K562 (cell line): ENCODE measurements at regions not wholly inside any gene's neighbourhood (a gene's known extent, or its start where the extent isn't known, plus 50 kb on each side); places are given as distances from the start of the nearest gene placed in this dataset.

ENCODE experiments used
- EZH2 ChIP-seq: IDR thresholded peaks from 2 replicates; pipeline ENCODE4 v1.6.1; 2012; ENCODE audit warnings: low read depth, mild to moderate bottlenecking, inconsistent platforms, low read length, borderline replicate concordance
- TF ChIP-seq, protein P1 (sequence below), 2 experiments: fragments of 450-650 bp in 1 of 2; sonication (generic) in 1 of 2; formaldehyde crosslinking in 1 of 2; IDR thresholded peaks in 1 of 2; conservative IDR thresholded peaks in 1 of 2; 2 replicates each; pipeline versions ENCODE4 v1.6.1 to v1.8.1; 2016 to 2023; ENCODE audit warnings: mild to moderate bottlenecking in 2 of 2, moderate library complexity in 2 of 2, inconsistent platforms in 1 of 2, missing genetic modification reagents in 1 of 2
- TF ChIP-seq, protein P2 (sequence below): fragments of 450-650 bp; IDR thresholded peaks from 2 replicates; pipeline ENCODE4 v1.6.1; 2018; ENCODE audit not compliant: partially characterized antibody

DNA sequence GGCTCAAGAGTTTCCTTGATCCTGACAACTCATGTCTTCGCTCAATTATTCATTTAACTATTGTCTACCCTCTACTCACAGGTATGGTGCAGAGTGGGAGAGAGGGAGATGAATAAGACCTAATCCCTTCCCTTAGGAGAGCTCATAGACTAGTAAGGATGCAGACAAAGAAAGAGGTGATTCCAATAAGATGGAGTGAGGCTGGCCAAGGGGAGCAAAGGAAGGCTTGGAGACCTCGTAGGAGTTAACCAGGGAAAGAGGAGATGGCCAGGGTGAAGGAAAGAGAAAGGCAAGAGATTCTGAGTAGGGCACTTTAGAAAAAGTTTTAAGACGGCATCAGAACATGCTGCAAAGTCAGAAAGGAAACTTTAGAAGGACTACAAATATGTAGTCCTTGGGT, 588.5 kb downstream of the VRK1 start:
- TF ChIP-seq, protein P1, sequence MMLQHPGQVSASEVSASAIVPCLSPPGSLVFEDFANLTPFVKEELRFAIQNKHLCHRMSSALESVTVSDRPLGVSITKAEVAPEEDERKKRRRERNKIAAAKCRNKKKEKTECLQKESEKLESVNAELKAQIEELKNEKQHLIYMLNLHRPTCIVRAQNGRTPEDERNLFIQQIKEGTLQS (IDR thresholded peaks at IDR 0.05), result no peak
- TF ChIP-seq, protein P1 (CRISPR knock-in tag; conservative IDR thresholded peaks at IDR 0.05), result no peak
- TF ChIP-seq, protein P2, sequence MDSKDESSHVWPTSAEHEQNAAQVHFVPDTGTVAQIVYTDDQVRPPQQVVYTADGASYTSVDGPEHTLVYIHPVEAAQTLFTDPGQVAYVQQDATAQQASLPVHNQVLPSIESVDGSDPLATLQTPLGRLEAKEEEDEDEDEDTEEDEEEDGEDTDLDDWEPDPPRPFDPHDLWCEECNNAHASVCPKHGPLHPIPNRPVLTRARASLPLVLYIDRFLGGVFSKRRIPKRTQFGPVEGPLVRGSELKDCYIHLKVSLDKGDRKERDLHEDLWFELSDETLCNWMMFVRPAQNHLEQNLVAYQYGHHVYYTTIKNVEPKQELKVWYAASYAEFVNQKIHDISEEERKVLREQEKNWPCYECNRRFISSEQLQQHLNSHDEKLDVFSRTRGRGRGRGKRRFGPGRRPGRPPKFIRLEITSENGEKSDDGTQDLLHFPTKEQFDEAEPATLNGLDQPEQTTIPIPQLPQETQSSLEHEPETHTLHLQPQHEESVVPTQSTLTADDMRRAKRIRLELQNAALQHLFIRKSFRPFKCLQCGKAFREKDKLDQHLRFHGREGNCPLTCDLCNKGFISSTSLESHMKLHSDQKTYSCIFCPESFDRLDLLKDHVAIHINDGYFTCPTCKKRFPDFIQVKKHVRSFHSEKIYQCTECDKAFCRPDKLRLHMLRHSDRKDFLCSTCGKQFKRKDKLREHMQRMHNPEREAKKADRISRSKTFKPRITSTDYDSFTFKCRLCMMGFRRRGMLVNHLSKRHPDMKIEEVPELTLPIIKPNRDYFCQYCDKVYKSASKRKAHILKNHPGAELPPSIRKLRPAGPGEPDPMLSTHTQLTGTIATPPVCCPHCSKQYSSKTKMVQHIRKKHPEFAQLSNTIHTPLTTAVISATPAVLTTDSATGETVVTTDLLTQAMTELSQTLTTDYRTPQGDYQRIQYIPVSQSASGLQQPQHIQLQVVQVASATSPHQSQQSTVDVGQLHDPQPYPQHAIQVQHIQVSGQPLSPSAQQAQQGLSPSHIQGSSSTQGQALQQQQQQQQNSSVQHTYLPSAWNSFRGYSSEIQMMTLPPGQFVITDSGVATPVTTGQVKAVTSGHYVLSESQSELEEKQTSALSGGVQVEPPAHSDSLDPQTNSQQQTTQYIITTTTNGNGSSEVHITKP, result no peak
- TF ChIP-seq EZH2, result no peak
